NCI-H2081 (cell line): ENCODE measurements at regions not wholly inside any gene's neighbourhood (a gene's known extent, or its start where the extent isn't known, plus 50 kb on each side); places are given as distances from the start of the nearest gene placed in this dataset.

Experiments used
- DNase-seq, 2 experiments: peaks; one replicate each; lab custom pipeline; 2025; lab: John Stamatoyannopoulos, UW

DNA sequence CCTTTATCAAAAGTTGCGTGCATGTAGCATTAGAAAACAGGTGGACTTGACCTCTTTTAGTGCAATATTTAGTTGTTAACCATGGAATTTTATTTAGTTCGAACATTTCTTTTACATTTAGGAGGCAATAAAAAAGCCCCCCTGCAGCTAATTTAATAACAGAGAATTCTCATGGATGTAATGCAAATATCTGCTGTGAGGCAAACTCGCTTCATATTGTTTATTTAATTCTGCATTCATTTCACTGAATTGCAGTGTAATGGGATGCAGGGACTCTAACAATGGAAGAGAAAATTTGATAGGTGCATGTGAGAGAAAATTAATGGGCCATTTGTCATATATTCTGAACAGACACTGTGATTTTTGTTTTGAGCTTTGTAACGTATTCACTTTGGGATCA, 205.1 kb upstream of the CHD1 start:
- DNase-seq = peak; percentile 1 to 47

DNA sequence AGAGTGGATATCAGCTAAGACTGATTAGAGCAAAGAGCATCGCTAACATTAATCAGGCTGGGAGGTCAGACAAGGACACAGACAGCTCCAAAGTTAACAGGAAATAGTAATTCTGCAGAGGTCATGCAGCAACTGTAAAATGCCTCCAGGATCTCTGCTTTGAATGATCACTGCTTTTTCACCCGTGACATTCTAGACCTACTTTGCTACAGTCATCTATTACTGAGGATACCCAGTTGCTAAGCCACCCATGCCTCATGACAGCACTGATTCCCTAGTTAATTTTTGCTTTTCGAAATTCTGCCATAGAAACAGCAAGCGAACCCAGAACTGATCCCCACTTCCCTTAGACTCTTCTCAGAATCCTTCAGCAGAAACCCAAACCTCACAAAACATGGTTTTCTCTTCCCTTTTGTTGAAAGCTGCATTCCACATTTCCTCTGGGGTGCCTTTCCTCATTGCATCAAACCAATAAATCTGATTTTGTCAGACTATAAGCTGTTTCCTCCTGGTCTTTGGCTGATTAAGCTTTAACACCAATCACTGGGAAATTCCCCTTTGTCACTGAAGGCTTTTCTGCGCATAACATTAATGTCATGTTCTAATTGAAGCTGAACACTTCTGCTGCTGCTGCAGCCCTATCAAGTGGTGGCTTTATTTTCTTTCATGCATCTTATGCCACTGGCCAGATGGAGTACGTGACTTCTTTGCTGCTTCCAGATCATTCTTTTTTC, 201.1 kb upstream of the CHD1 start:
- DNase-seq = no peak

DNA sequence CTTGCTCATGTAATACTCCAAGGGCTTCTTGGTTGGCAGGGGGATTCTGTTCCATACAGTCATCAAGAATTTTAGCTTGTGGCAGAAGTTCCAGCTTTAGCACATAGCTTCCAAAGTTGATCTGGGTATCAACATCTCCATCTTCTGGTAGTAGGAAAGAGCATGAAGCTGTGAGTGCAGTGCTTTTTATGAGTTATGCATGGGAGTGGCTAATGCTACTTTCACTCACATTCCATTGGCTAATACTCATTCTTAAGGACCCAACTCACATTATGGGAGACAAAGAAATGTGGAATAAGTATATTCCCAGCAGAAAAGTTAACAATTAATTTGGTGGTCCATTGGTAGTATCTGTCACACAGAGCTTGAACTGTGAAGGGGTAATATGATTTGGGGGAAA, 194.2 kb upstream of the CHD1 start:
- DNase-seq = no peak

GRCh38 chr5:99119326-99119725, 190.5 kb upstream of the CHD1 start:
- no peak for DNase-seq

DNA sequence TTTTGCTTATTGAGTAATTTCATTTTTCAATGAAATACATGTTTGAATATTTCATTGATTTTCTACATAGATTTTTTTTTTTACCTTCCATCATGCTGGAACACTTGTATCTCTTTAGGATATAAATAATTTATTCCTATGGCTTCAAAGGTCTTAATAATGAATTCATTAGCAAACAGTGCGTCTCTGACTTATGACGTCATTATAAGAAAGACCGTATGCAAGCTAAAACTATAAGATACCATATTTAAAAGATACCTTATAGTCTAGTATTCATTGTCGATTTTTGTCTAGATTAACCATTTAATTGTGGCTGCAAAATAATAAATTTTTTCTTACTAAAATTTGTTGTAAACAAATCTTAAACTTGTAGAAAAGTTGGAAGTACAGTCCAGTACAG, 187.7 kb upstream of the CHD1 start:
- no peak for DNase-seq

GRCh38 chr5:99109894-99110293, 181.1 kb upstream of the CHD1 start:
- no peak for DNase-seq

DNA sequence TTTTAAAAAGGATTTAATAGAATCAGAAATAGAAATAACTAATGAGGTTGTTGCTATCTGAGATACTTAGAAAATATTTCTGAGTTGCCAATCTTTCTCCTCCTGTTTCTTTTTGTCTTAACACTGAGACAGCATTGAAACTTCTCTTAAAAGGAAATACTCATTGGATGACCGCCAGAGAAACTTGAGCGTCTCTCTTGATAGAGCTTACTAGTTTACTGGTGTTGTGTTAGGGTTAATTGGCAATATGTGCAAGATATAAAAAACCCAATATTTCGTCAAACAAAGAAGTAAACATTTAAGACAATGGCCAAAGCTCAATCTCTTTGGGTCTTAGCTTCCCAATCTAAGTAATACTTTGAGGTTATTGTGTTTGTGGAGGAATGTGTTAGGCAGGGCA, 176.4 kb upstream of the CHD1 start:
- DNase-seq = no peak

GRCh38 chr5:99104538-99105132, 175.8 kb upstream of the CHD1 start:
- DNase-seq = peak; percentile 10 to 39

GRCh38 chr5:99102073-99102697, 173.4 kb upstream of the CHD1 start:
- DNase-seq = no peak

DNA sequence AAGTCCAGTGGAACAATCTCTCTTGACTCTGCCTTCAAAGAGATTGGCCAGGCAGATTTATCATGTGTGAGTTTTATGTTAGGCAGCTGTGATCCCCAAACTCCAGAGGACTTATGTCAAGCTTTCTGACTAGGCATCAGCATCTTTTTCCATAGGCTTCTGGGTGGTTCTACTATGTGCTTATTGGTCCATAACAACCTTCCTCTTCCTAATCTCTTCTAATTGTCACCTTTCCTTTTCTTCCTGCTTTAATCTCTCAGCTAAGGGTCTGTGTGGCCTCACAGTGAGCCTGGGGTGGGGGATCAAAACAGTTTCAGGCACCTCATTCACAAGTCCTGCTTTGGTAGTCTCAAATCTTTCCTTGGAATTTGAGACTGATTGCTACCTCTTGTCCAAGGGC, 170.9 kb upstream of the CHD1 start:
- no peak for DNase-seq

GRCh38 chr5:99089822-99090549, 161.2 kb upstream of the CHD1 start:
- no peak for DNase-seq

GRCh38 chr5:99088309-99088708, 159.5 kb upstream of the CHD1 start:
- no peak for DNase-seq

- DNase-seq = no peak
These were observed 154.4 kb upstream of the CHD1 start for GRCh38 chr5:99083197-99083596.

- DNase-seq = no peak
These were observed 152.9 kb upstream of the CHD1 start for GRCh38 chr5:99081711-99082110.

- no peak for DNase-seq
These were observed 148.2 kb upstream of the CHD1 start for GRCh38 chr5:99076723-99077640.

- no peak for DNase-seq
These were observed 144.0 kb upstream of the CHD1 start for GRCh38 chr5:99072846-99073245.

DNA sequence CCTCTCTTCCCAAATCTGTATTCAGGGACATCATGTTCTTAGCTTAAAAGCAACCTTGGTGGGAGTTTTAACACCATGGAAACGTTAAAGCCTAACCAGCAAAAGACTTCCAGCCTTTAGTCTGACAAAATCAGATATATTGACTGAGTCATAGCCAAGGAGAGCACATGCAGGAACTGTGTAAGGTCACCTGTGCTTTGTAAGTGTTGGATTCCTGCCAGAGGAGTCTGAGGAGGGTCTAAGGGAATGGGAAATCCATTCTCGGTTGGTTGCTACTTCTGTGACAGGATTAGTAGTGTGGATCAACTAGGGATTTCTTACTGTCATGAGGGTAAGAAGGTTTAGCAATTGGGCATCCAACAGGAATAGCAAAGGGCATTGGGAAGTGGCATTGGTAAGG, 142.0 kb upstream of the CHD1 start:
- no peak for DNase-seq

DNA sequence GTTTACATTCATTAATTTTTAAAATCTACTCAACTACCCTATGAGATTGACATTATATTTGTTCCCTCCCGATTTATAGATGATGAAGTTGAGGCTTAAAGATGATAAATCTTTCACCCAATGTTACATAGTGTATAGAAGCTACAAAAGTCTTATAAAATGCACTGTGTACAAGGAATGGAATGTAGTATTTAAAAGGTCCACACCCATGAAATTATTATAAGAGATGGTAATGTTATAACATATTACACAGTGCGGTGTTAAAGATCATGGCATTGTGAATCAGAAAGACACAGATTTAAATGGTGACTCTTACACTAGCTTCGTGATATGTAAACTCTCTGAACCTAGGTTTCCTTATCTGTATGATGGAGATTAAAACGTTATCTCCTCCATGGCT, 141.6 kb upstream of the CHD1 start:
- no peak for DNase-seq

- DNase-seq = no peak
These were observed 140.3 kb upstream of the CHD1 start for GRCh38 chr5:99068944-99069650.

DNA sequence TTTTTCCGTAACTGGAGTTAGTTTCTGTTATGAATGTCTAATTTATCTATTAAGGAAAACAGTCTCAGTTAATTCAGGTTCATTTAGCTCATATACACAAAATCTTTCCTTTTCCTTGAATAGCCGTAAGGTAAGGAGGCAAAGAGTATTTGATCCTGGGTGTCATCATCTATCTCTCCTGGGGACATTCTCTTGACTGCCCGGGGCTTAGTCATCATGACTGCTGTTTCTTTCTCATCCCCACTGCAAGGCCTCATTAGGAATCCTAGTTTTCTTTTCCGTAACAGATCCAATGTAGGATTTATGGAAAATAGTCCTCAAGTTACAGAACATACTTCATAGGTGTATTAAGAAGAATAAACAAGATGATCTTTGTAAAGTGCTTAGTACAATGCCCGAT, 134.9 kb upstream of the CHD1 start:
- no peak for DNase-seq

DNA sequence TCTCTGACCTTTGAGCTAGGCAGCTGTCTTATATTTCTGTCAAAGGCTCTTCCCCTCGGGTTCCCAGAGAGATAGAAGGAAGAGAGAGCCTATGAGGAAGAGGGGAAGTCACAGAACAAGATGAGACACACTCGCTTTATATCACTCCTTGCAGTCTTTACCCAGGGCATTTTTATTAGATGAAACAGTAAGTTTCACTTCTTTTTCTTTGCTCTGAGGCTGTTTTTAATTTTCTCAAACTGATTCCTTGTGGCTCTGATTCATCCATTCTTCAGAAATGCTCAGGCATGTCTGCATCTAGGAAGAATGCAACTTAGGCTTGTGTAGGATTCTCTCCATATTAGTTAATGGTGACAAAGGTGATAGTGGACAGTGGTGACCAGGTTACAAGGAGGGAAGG, 132.9 kb upstream of the CHD1 start:
- no peak for DNase-seq
